ENCODE measurements at regions not wholly inside any gene's neighbourhood (a gene's known extent, or its start where the extent isn't known, plus 50 kb on each side); places are given as distances from the start of the nearest gene placed in this dataset.

DNA sequence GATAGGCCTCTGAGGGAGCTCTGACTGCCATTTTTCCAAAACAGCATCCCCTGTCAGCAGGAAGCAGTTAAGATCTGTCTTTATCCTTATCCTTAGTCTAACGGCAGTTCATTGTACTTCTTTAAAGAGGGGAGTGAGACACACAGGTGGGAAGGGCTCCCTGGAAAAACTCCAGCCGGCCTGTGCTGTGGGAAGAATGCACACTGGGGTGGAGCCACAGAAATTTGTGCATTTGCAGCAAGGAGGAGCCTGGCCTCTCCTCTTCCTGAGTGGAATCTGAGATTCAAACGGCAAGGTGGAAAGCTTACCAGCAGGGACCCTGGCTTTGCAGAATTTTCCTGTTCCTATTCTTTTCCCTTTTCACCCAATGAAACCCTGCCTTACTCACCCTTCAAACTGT is 1209.4 kb downstream of the ROBO2 start:
- Histone ChIP-seq H3K4me3 (no peak overlapping the region), H3K27me3 (no peaks in the 10 kb centered on the region)
- TF ChIP-seq, protein P1, sequence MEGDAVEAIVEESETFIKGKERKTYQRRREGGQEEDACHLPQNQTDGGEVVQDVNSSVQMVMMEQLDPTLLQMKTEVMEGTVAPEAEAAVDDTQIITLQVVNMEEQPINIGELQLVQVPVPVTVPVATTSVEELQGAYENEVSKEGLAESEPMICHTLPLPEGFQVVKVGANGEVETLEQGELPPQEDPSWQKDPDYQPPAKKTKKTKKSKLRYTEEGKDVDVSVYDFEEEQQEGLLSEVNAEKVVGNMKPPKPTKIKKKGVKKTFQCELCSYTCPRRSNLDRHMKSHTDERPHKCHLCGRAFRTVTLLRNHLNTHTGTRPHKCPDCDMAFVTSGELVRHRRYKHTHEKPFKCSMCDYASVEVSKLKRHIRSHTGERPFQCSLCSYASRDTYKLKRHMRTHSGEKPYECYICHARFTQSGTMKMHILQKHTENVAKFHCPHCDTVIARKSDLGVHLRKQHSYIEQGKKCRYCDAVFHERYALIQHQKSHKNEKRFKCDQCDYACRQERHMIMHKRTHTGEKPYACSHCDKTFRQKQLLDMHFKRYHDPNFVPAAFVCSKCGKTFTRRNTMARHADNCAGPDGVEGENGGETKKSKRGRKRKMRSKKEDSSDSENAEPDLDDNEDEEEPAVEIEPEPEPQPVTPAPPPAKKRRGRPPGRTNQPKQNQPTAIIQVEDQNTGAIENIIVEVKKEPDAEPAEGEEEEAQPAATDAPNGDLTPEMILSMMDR (IDR thresholded peaks at IDR 0.05), result no peak

DNA sequence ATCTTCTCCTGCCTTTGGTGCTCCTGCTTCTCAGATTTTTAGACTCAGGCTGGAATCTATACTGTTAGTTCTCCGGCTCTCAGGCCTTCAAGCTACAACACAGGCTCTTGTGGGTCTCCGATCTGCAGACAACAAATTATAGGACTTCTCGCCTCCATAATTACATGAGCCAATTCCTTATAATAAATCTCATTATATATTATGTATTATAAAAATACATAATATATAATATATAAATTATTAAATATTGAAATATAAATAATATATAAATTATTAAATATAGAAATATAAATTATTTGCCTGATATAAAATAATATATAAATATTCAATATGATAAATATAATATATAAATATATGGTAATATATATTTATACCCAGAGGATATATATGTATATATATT is 1214.0 kb downstream of the ROBO2 start:
- no peaks in the 10 kb centered on the region for H3K4me1 ChIP-seq
- no peaks in the 10 kb centered on the region for H3K36me3 ChIP-seq
- no peak for DNase-seq
- no peaks in the 10 kb centered on the region for H3K9me3 ChIP-seq
- no peaks in the 10 kb centered on the region for H3K27me3 ChIP-seq
- TF ChIP-seq POLR2A (IDR thresholded peaks at IDR 0.05), result no peak
- TF ChIP-seq, protein P1 (IDR thresholded peaks at IDR 0.05), result no peak
- H3K4me3 ChIP-seq, result no peak overlapping the region
- H3K27ac ChIP-seq, result no peak overlapping the region

More for the DNA sequence above, 1209.4 kb downstream of the ROBO2 start:
- Histone ChIP-seq H3K36me3 (no peaks in the 10 kb centered on the region), H3K27ac (no peak overlapping the region), H3K4me1 (no peaks in the 10 kb centered on the region), H3K9me3 (no peaks in the 10 kb centered on the region)
- no peak for DNase-seq

- no peak overlapping the region for H3K27ac ChIP-seq
- H3K4me3 ChIP-seq, result no peak overlapping the region
- no peaks in the 10 kb centered on the region for H3K9me3 ChIP-seq
- no peaks in the 10 kb centered on the region for H3K27me3 ChIP-seq
- H3K36me3 ChIP-seq, result no peaks in the 10 kb centered on the region
- no peaks in the 10 kb centered on the region for H3K4me1 ChIP-seq
- TF ChIP-seq POLR2A (IDR thresholded peaks at IDR 0.05), result no peak
- TF ChIP-seq, protein P1 (IDR thresholded peaks at IDR 0.05), result no peak
- no peak for DNase-seq
Measured at GRCh38 chr3:78255403-78255802, 1215.5 kb downstream of the ROBO2 start.

DNA sequence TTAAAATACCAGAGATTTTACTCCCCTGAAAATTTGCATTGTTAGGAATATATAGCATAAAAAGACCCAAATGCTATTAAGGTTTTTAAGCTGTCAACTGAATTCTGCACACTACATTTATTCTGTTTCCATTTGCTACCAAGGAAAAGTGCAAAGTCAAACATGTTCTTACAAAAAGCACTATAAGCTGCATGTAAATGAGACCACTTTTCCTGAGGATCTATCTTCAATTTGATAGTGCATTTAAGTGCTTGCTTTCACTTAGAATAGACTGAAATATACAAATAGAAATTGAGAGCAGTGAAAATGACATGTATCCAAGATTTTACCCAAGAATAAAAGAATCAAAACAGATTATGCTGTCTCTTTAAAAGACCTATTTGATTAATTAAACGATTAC is 1216.2 kb downstream of the ROBO2 start:
- Histone ChIP-seq H3K4me3 (no peak overlapping the region), H3K9me3 (no peaks in the 10 kb centered on the region), H3K36me3 (no peaks in the 10 kb centered on the region), H3K4me1 (no peaks in the 10 kb centered on the region), H3K27me3 (no peaks in the 10 kb centered on the region), H3K27ac (no peak overlapping the region)
- DNase-seq, result no peak
- TF ChIP-seq, protein P1 (IDR thresholded peaks at IDR 0.05), result no peak
- TF ChIP-seq POLR2A (IDR thresholded peaks at IDR 0.05), result no peak

GRCh38 chr3:78257951-78258530 is 1218.1 kb downstream of the ROBO2 start:
- Histone ChIP-seq H3K27ac (no peak overlapping the region), H3K9me3 (no peaks in the 10 kb centered on the region), H3K27me3 (no peaks in the 10 kb centered on the region), H3K4me3 (no peak overlapping the region), H3K4me1 (no peaks in the 10 kb centered on the region), H3K36me3 (no peaks in the 10 kb centered on the region)
- DNase-seq, result no peak
- TF ChIP-seq POLR2A (IDR thresholded peaks at IDR 0.05), result no peak
- TF ChIP-seq, protein P1 (IDR thresholded peaks at IDR 0.05), result no peak

- Histone ChIP-seq H3K27me3 (no peaks in the 10 kb centered on the region), H3K9me3 (no peaks in the 10 kb centered on the region), H3K36me3 (no peaks in the 10 kb centered on the region), H3K4me3 (no peak overlapping the region), H3K27ac (no peak overlapping the region), H3K4me1 (no peaks in the 10 kb centered on the region)
- TF ChIP-seq, protein P1 (IDR thresholded peaks at IDR 0.05), result no peak
- TF ChIP-seq POLR2A (IDR thresholded peaks at IDR 0.05), result no peak
- DNase-seq, result no peak
Measured at GRCh38 chr3:78258798-78259197, 1218.9 kb downstream of the ROBO2 start.

Data from Peyer's patch (tissue), 4 donors.